OCI-LY7 (cell line): ENCODE measurements at regions not wholly inside any gene's neighbourhood (a gene's known extent, or its start where the extent isn't known, plus 50 kb on each side); places are given as distances from the start of the nearest gene placed in this dataset.

Source experiments
- BruUV-seq: library from RNA; stranded (reverse); fragments of 400-500 nt; replicated peaks from 2 replicates; lab custom pipeline; 2021; lab: Mats Ljungman, UMichigan
- CTCF ChIA-PET: fragments of 300-600 bp; sonication (Branson Sonifier 250); formaldehyde crosslinking; loops from one replicate; lab custom pipeline; 2022; ENCODE audit warnings: antibody characterized with exemption; ENCODE audit not compliant: unreplicated experiment; lab: Charles Lee
- POLR2A ChIA-PET: fragments of 300-600 bp; sonication (Branson Sonifier 250); formaldehyde crosslinking; loops from one replicate; lab custom pipeline; 2022; ENCODE audit warnings: antibody characterized with exemption; lab: Charles Lee
- DNase-seq: peaks from one replicate; pipeline ENCODE4 v3.0.0-alpha.2; 2015; ENCODE audit warnings: low spot score
- H2AFZ ChIP-seq: fragments of 200-600 bp; sonication (generic), shearing (Covaris generic); 2 replicates; pipeline ENCODE4 v1.6.1; 2014; ENCODE audit warnings: mild to moderate bottlenecking, antibody characterized with exemption, low read length, moderate library complexity
- H3K27ac ChIP-seq: fragments of 200-600 bp; sonication (generic); 2 replicates; pipeline ENCODE4 v1.5.1; 2014; ENCODE audit warnings: mixed run types, low read depth, mild to moderate bottlenecking, moderate library complexity, low read length, inconsistent platforms; ENCODE audit not compliant: poor library complexity, severe bottlenecking
- H3K36me3 ChIP-seq: fragments of 200-600 bp; sonication (generic); 2 replicates; pipeline ENCODE4 v1.6.1; 2014; ENCODE audit warnings: mild to moderate bottlenecking, antibody characterized with exemption, low read length, moderate library complexity, mixed read lengths; ENCODE audit not compliant: insufficient read depth
- H3K4me1 ChIP-seq: fragments of 200-600 bp; sonication (generic); 2 replicates; pipeline ENCODE4 v1.5.1; 2014; ENCODE audit warnings: mild to moderate bottlenecking, low read length; ENCODE audit not compliant: insufficient read depth, poor library complexity, severe bottlenecking
- H3K4me2 ChIP-seq: fragments of 200-600 bp; sonication (generic); 2 replicates; pipeline ENCODE4 v1.6.1; 2014; ENCODE audit warnings: mild to moderate bottlenecking, low read length
- H3K4me3 ChIP-seq: fragments of 200-600 bp; sonication (generic); 2 replicates; pipeline ENCODE4 v1.5.1; 2014; ENCODE audit warnings: mild to moderate bottlenecking, low read depth, low read length; ENCODE audit not compliant: poor library complexity, severe bottlenecking
- H3K79me2 ChIP-seq: fragments of 200-600 bp; sonication (generic); 2 replicates; pipeline ENCODE4 v1.6.1; 2016; ENCODE audit warnings: low read depth, mild to moderate bottlenecking, low read length, moderate library complexity, mixed read lengths; ENCODE audit not compliant: insufficient read depth
- H3K9me2 ChIP-seq: fragments of 200-600 bp; sonication (generic); 2 replicates; pipeline ENCODE4 v1.6.1; 2016; ENCODE audit warnings: mild to moderate bottlenecking, low read length, mixed read lengths; ENCODE audit not compliant: insufficient read depth
- H3K9me3 ChIP-seq: fragments of 200-600 bp; sonication (generic); 2 replicates; pipeline ENCODE4 v1.6.1; 2014; ENCODE audit warnings: mild to moderate bottlenecking, mixed run types, low read length, mixed read lengths
- H4K20me1 ChIP-seq: fragments of 200-600 bp; sonication (generic); 2 replicates; pipeline ENCODE4 v1.6.1; 2014; ENCODE audit warnings: mild to moderate bottlenecking, antibody characterized with exemption, low read length, moderate library complexity, mixed read lengths; ENCODE audit not compliant: insufficient read depth
- CTCF ChIP-seq: fragments of 200-600 bp; sonication (generic); conservative IDR thresholded peaks from 2 replicates; pipeline ENCODE4 v1.5.1; 2014; ENCODE audit warnings: mild to moderate bottlenecking, antibody characterized with exemption, low read length, moderate library complexity, mixed read lengths
- EZH2phosphoT487 ChIP-seq: fragments of 200-600 bp; sonication (generic); IDR thresholded peaks from 2 replicates; pipeline ENCODE4 v1.6.1; 2018; ENCODE audit warnings: low read depth, borderline replicate concordance, mild to moderate bottlenecking, mixed run types, antibody characterized with exemption, low read length, moderate library complexity, mixed read lengths
- intact Hi-C: fragments of 100-400 bp; cut with micrococcal nuclease; formaldehyde crosslinking; loops from one replicate; pipeline ENCODE4 v1.10.0; 2022; ENCODE audit not compliant: unreplicated experiment

DNA sequence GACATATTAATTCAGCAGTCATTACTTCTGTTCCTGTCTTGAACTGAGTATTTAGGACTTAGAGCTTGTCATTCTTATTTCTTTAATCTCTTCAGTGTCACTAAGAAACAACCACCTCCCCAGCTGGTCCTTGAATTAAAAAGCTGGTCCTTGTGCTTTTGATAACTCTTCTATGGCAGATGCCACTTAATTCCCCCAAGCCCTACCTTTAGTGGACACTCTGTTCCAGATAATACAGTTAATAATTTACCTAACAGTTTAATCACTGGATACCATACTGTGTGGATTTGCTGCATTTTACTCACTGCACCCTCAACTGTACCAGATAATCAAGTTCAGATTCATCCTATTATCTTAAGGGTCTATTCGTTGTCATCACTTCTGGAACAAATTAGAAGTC lies 73.1 kb downstream of the SKA1 start:
- Histone ChIP-seq H3K79me2 (no peaks in the 10 kb centered on the region), H2AFZ (no peak overlapping the region), H3K4me3 (no peak overlapping the region), H3K36me3 (no peaks in the 10 kb centered on the region), H3K9me2 (no peaks in the 10 kb centered on the region), H3K4me2 (no peak overlapping the region), H4K20me1 (no peaks in the 10 kb centered on the region), H3K27ac (no peak overlapping the region), H3K4me1 (no peaks in the 10 kb centered on the region), H3K9me3 (no peaks in the 10 kb centered on the region)
- CTCF ChIA-PET: no interaction called here
- POLR2A ChIA-PET: no interaction called here
- no TSS peak for BruUV-seq
- no peak for DNase-seq
- intact Hi-C loops: no loop called here
- no peak for TF ChIP-seq CTCF
- no peak for TF ChIP-seq EZH2phosphoT487

- no peak overlapping the region for H3K4me3 ChIP-seq
- no peaks in the 10 kb centered on the region for H3K9me3 ChIP-seq
- ChIA-PET CTCF (no interaction called here), POLR2A (no interaction called here)
- DNase-seq: no peak
- no peak overlapping the region for H2AFZ ChIP-seq
- H4K20me1 ChIP-seq: no peaks in the 10 kb centered on the region
- BruUV-seq: no TSS peak
- H3K27ac ChIP-seq: no peak overlapping the region
- intact Hi-C loops: no loop called here
- no peak overlapping the region for H3K4me2 ChIP-seq
- H3K4me1 ChIP-seq: no peaks in the 10 kb centered on the region
- TF ChIP-seq EZH2phosphoT487: no peak
- no peak for TF ChIP-seq CTCF
- H3K79me2 ChIP-seq: no peaks in the 10 kb centered on the region
- no peaks in the 10 kb centered on the region for H3K9me2 ChIP-seq
- H3K36me3 ChIP-seq: no peaks in the 10 kb centered on the region
Observed at GRCh38 chr18:50451100-50451842, 76.4 kb downstream of the SKA1 start.

DNA sequence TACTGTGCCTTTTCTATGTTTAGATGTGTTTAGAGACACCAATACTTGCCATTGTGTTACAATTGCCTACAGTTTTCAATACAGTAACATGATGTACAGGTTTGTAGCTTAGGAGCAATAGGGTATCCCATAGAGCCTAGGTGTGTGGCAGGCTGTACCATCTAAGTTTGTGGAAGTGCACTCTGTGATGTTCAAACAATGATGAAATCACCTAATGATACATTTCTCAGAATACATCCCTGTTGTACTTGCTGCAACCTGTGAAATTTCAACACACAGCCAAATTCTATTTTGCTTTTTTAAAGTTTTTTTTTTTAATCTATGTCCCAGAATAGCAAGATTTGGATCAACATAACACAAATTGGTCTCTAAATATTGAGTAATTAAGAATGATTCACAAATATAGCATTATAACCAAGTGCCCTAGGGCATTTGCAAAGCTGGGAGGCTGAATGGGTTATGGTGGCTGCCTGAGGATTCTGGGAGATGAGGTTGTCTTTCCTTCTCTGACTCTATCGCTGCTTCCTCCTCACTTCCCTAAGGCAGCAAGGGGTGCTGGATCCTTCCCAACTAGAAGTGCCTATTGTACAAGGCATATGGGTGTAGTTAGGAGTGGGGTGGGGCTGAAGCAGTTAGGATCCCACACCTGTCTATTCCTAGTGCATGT lies 78.3 kb downstream of the SKA1 start:
- ChIA-PET POLR2A (no interaction called here), CTCF (no interaction called here)
- Histone ChIP-seq H3K27ac (no peak overlapping the region), H2AFZ (no peak overlapping the region), H3K9me2 (no peaks in the 10 kb centered on the region), H4K20me1 (no peaks in the 10 kb centered on the region), H3K9me3 (no peaks in the 10 kb centered on the region), H3K4me2 (no peak overlapping the region), H3K79me2 (no peaks in the 10 kb centered on the region), H3K36me3 (no peaks in the 10 kb centered on the region), H3K4me1 (no peaks in the 10 kb centered on the region), H3K4me3 (no peak overlapping the region)
- no TSS peak for BruUV-seq
- no peak for DNase-seq
- intact Hi-C loops: no loop called here
- TF ChIP-seq CTCF (no peak), EZH2phosphoT487 (no peak)
